ENCODE measurements at regions not wholly inside any gene's neighbourhood (a gene's known extent, or its start where the extent isn't known, plus 50 kb on each side); places are given as distances from the start of the nearest gene placed in this dataset.

DNA sequence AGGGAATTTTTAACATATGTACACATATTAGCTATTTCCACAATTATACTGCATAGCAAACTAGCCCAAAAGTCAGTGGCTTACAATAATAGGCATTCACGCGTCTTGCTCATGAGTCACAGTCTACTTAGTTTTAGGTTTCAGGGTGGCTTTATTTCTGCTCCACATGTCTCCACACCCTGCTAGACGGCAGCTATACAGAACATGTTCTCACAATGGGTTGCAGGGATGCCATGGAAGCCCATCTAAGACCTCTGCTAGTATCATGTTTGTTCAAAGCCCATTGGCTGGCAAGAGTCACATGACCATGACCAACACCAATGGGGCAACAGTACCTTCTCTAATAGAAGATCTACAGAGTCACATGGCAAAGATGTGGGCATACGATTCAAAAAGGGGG is 96.3 kb upstream of the NEBL start:
- in situ Hi-C loops (cut with MboI; ENCODE audit: low pct_unique_long_range_greater_than_20kb, low sequenced_read_pairs, unreplicated experiment): no loop called here
- DNase-seq (ENCODE audit: low spot score): no peak
- TF ChIP-seq, protein P1, sequence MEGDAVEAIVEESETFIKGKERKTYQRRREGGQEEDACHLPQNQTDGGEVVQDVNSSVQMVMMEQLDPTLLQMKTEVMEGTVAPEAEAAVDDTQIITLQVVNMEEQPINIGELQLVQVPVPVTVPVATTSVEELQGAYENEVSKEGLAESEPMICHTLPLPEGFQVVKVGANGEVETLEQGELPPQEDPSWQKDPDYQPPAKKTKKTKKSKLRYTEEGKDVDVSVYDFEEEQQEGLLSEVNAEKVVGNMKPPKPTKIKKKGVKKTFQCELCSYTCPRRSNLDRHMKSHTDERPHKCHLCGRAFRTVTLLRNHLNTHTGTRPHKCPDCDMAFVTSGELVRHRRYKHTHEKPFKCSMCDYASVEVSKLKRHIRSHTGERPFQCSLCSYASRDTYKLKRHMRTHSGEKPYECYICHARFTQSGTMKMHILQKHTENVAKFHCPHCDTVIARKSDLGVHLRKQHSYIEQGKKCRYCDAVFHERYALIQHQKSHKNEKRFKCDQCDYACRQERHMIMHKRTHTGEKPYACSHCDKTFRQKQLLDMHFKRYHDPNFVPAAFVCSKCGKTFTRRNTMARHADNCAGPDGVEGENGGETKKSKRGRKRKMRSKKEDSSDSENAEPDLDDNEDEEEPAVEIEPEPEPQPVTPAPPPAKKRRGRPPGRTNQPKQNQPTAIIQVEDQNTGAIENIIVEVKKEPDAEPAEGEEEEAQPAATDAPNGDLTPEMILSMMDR (IDR thresholded peaks at IDR 0.05; ENCODE audit: extremely low read depth, insufficient read depth, missing control alignments): no peak

DNA sequence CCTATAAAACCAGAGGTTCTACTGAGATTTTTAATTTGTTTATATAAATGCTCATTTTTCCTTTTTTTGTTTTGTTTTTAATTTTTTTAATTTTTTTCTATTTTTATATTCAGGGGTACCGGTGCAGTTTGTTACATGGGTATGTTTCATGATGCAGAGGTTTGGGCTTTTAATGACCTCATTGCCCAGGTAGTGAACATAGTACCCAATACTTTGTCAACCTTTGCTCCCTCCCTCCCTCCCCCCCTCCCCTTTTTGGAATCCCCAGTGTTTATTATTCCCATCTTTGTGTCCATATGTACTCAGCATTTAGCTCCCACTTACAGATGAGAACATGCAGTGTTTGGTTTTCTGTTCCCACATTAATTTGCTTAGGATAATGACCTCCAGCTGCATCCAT is 94.4 kb upstream of the NEBL start:
- in situ Hi-C loops (cut with MboI; ENCODE audit: low pct_unique_long_range_greater_than_20kb, low sequenced_read_pairs, unreplicated experiment): no loop called here
- TF ChIP-seq, protein P1 (IDR thresholded peaks at IDR 0.05; ENCODE audit: extremely low read depth, insufficient read depth, missing control alignments): no peak
- DNase-seq (ENCODE audit: low spot score): no peak

DNA sequence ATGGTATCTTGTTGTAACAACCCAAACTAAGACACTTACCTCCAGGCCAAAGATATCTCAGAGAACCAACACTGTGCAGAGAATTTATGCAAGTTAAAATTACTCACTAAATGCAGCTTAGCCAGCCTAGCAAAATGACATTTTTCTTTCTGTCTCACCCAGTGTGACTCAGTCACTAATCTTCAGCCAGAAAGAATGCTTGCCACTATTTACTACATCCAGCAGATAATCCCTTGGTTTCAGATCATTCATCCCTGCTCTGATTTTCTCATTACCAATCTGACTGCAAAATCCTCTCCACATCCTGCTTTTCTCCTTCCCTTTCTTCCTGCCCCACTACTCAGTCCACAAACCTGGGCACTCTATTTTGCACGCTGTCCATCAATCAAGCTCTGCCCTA is 93.5 kb upstream of the NEBL start:
- in situ Hi-C loops (cut with MboI; ENCODE audit: low pct_unique_long_range_greater_than_20kb, low sequenced_read_pairs, unreplicated experiment): no loop called here
- TF ChIP-seq, protein P1 (IDR thresholded peaks at IDR 0.05; ENCODE audit: extremely low read depth, insufficient read depth, missing control alignments): no peak
- DNase-seq (ENCODE audit: low spot score): no peak

DNA sequence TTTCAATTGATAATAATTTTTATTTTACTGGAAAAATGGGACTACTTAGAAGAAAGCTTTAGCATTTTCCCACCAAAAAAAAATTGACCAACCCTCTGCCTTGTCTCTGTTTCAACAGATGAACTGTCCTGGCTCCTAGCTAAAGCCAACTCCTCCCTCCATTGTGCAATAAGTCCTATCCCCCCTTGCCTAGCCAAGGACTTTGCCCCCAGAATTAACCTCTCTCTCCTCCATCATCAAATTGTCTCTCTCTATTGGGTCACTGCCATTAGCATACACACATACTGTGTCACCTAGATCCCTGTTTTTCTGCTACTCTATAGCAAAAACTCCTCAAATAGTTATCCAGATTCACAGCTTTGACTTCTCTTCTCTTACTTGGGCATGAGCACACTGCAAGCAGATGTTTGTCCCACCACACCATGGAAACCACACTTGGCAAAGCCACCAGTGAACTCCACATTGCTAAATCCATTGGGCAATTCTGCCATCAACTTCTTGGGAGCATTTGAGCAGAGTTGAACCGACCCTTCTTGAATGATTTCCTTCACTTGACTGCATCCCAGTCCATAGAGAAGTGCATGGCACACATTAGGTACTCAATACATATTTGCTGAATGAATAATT is 91.4 kb upstream of the NEBL start:
- TF ChIP-seq, protein P1 (IDR thresholded peaks at IDR 0.05; ENCODE audit: extremely low read depth, insufficient read depth, missing control alignments): no peak
- DNase-seq (ENCODE audit: low spot score): no peak
- in situ Hi-C loops (cut with MboI; ENCODE audit: low pct_unique_long_range_greater_than_20kb, low sequenced_read_pairs, unreplicated experiment): no loop called here

DNA sequence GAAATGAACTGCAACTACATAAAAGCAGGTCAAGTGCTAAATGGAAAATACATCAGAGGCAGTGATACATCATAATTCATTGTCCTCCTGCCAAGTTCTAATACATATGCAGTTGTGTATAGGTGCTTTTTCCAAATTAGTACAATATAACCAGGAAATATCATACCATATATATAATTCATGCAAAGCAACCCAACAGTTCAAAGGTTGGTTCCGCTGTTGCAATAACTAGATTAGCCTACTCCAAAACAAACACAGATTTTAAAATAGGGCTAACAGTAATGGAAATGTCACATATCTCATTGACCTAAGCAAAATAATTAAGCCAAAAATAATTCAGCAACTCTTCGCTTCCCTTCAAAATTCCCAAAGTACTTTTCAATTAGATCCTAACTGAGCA is 88.9 kb upstream of the NEBL start:
- DNase-seq (ENCODE audit: low spot score): no peak
- in situ Hi-C loops (cut with MboI; ENCODE audit: low pct_unique_long_range_greater_than_20kb, low sequenced_read_pairs, unreplicated experiment): no loop called here
- TF ChIP-seq, protein P1 (IDR thresholded peaks at IDR 0.05; ENCODE audit: extremely low read depth, insufficient read depth, missing control alignments): no peak

DNA sequence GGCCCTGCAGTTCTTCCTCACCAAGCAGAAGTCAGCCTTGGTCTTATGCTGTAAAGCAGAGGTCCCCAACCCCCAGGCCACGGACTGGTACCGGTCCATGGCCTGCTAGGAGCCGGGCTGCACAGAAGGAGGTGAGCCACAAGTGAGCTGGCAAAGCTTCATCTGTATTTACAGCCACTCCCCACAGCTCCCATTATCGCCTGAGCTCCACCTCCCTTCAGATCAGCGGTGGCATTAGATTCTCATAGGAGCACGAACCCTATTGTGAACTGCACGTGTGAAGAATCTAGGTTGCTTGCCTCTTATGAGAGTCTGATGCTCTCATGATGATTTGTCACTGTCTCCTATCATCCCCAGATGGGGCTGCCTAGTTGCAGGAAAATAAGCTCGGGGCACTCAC is 87.6 kb upstream of the NEBL start:
- TF ChIP-seq, protein P1 (IDR thresholded peaks at IDR 0.05; ENCODE audit: extremely low read depth, insufficient read depth, missing control alignments): no peak
- in situ Hi-C loops (cut with MboI; ENCODE audit: low pct_unique_long_range_greater_than_20kb, low sequenced_read_pairs, unreplicated experiment): no loop called here
- no peak for DNase-seq (ENCODE audit: low spot score)

Measured in GM13977 (cell line).